GM21360 (cell line): ENCODE measurements at regions not wholly inside any gene's neighbourhood (a gene's known extent, or its start where the extent isn't known, plus 50 kb on each side); places are given as distances from the start of the nearest gene placed in this dataset.
"Not testable (repeated sequence)": the region's sequence is repeated elsewhere in the genome, so short reads cannot be mapped to it uniquely, and the experiment has no call there.

Experiments
- ATAC-seq: cut with Tn5 transposase; IDR thresholded peaks from one replicate; pipeline ENCODE4 v1.9.1; 2021; ENCODE audit warnings: mild to moderate bottlenecking, moderate library complexity; ENCODE audit not compliant: unreplicated experiment

GRCh38 chr4:28004520-28004919 lies 1143.9 kb downstream of the STIM2 start:
- ATAC-seq = no peak

- no peak for ATAC-seq
These were observed 1145.4 kb downstream of the STIM2 start for GRCh38 chr4:28006021-28006420.

- no peak for ATAC-seq
These were observed 1147.1 kb downstream of the STIM2 start for GRCh38 chr4:28007693-28008092.

GRCh38 chr4:28009541-28009940 lies 1148.9 kb downstream of the STIM2 start:
- no peak for ATAC-seq

- no peak for ATAC-seq
These were observed 1150.1 kb downstream of the STIM2 start for GRCh38 chr4:28010577-28011240.

GRCh38 chr4:28014469-28014868 lies 1153.8 kb downstream of the STIM2 start:
- no peak for ATAC-seq

GRCh38 chr4:28015996-28016395 lies 1155.4 kb downstream of the STIM2 start:
- no peak for ATAC-seq

GRCh38 chr4:28038253-28038652 lies 1177.6 kb downstream of the STIM2 start:
- not testable (repeated sequence) for ATAC-seq

- ATAC-seq = no peak
These were observed 1201.9 kb downstream of the STIM2 start for GRCh38 chr4:28062562-28062961.

- no peak for ATAC-seq
These were observed 1213.4 kb downstream of the STIM2 start for GRCh38 chr4:28073860-28074555.

GRCh38 chr4:28075401-28075956 lies 1214.8 kb downstream of the STIM2 start:
- ATAC-seq = no peak

GRCh38 chr4:28077203-28077602 lies 1216.6 kb downstream of the STIM2 start:
- not testable (repeated sequence) for ATAC-seq

- no peak for ATAC-seq
These were observed 1222.2 kb downstream of the STIM2 start for GRCh38 chr4:28082686-28083390.

GRCh38 chr4:28092610-28093009 lies 1232.0 kb downstream of the STIM2 start:
- ATAC-seq = no peak

- no peak for ATAC-seq
These were observed 1232.4 kb downstream of the STIM2 start for GRCh38 chr4:28093071-28093470.

GRCh38 chr4:28101583-28101982 lies 1240.9 kb downstream of the STIM2 start:
- ATAC-seq = no peak

GRCh38 chr4:28105271-28105859 lies 1244.7 kb downstream of the STIM2 start:
- ATAC-seq = no peak

- ATAC-seq = no peak
These were observed 1245.5 kb downstream of the STIM2 start for GRCh38 chr4:28106155-28106554.

GRCh38 chr4:28109801-28110200 lies 1249.2 kb downstream of the STIM2 start:
- no peak for ATAC-seq

GRCh38 chr4:28112691-28113335 lies 1252.2 kb downstream of the STIM2 start:
- ATAC-seq = not testable (repeated sequence)

- not testable (repeated sequence) for ATAC-seq
These were observed 1252.9 kb downstream of the STIM2 start for GRCh38 chr4:28113586-28113985.
